Neural progenitor cell (in vitro differentiated cells): ENCODE measurements at regions not wholly inside any gene's neighbourhood (a gene's known extent, or its start where the extent isn't known, plus 50 kb on each side); places are given as distances from the start of the nearest gene placed in this dataset.
A peak's percentile ranks its signal among the peaks of the same experiment; 100 is the strongest.

ENCODE experiments used
- DNase-seq: peaks from one replicate; pipeline ENCODE4 v3.0.0-alpha.2; 2016; ENCODE audit warnings: low spot score
- H2AFZ ChIP-seq: fragments of 200-600 bp; sonication (generic); replicated peaks from 2 replicates; pipeline ENCODE4 v1.6.1; 2016; ENCODE audit warnings: antibody characterized with exemption
- H3F3A ChIP-seq: fragments of 200-600 bp; sonication (generic); 2 replicates; pipeline ENCODE4 v1.6.1; 2016; ENCODE audit warnings: antibody characterized with exemption, low read depth
- H3K27ac ChIP-seq: fragments of 200-600 bp; sonication (generic); 2 replicates; pipeline ENCODE4 v1.5.1; 2016; ENCODE audit warnings: mild to moderate bottlenecking
- H3K27me3 ChIP-seq: fragments of 200-600 bp; sonication (generic); 2 replicates; pipeline ENCODE4 v1.6.1; 2016; ENCODE audit warnings: mild to moderate bottlenecking, moderate library complexity
- H3K36me3 ChIP-seq: fragments of 200-600 bp; sonication (generic); 2 replicates; pipeline ENCODE4 v1.5.1; 2016
- H3K4me1 ChIP-seq: fragments of 200-600 bp; sonication (generic); 2 replicates; pipeline ENCODE4 v1.6.1; 2016; ENCODE audit warnings: mixed run types
- H3K4me2 ChIP-seq: fragments of 200-600 bp; sonication (generic); 2 replicates; pipeline ENCODE4 v1.6.1; 2016
- H3K4me3 ChIP-seq: fragments of 200-600 bp; sonication (generic); 2 replicates; pipeline ENCODE4 v1.5.1; 2016
- H3K79me2 ChIP-seq: fragments of 200-600 bp; sonication (generic); 2 replicates; pipeline ENCODE4 v1.6.1; 2016; ENCODE audit warnings: low read depth
- H3K9ac ChIP-seq: fragments of 200-600 bp; sonication (generic); 2 replicates; pipeline ENCODE4 v1.6.1; 2016
- H3K9me3 ChIP-seq: fragments of 200-600 bp; sonication (generic); 2 replicates; pipeline ENCODE4 v1.5.1; 2016; ENCODE audit warnings: low read depth
- H4K20me1 ChIP-seq: fragments of 200-600 bp; sonication (generic); 2 replicates; pipeline ENCODE4 v1.6.1; 2016; ENCODE audit warnings: low read depth
- H3K27ac Mint-ChIP-seq: 3 replicates; pipeline ENCODE4 v1.8.0; 2021; ENCODE audit warnings: mixed read lengths
- H3K27me3 Mint-ChIP-seq: 2 replicates; pipeline ENCODE4 v1.8.0; 2022; ENCODE audit warnings: low read depth, mild to moderate bottlenecking, inconsistent platforms, moderate library complexity, mixed read lengths; ENCODE audit not compliant: insufficient read depth
- H3K36me3 Mint-ChIP-seq: 3 replicates; pipeline ENCODE4 v1.8.0; 2021; ENCODE audit warnings: mixed read lengths
- H3K4me1 Mint-ChIP-seq: 3 replicates; pipeline ENCODE4 v1.8.0; 2021; ENCODE audit warnings: mixed read lengths
- H3K4me3 Mint-ChIP-seq: 3 replicates; pipeline ENCODE4 v1.8.0; 2021; ENCODE audit warnings: mild to moderate bottlenecking, moderate library complexity, mixed read lengths
- H3K9me3 Mint-ChIP-seq: 3 replicates; pipeline ENCODE4 v1.8.0; 2020; ENCODE audit warnings: mixed read lengths
- EZH2 ChIP-seq: fragments of 200-600 bp; sonication (generic); IDR thresholded peaks from 2 replicates; pipeline ENCODE4 v1.6.1; 2017; ENCODE audit warnings: antibody characterized with exemption, mild to moderate bottlenecking, moderate library complexity
- EZH2phosphoT487 ChIP-seq: fragments of 200-600 bp; sonication (generic); IDR thresholded peaks from 2 replicates; pipeline ENCODE4 v1.6.1; 2017; ENCODE audit warnings: antibody characterized with exemption
- TF ChIP-seq, protein P1 (sequence below): fragments of 200-600 bp; sonication (generic); IDR thresholded peaks from 2 replicates; pipeline ENCODE4 v1.5.1; 2017; ENCODE audit warnings: antibody characterized with exemption, mild to moderate bottlenecking

DNA sequence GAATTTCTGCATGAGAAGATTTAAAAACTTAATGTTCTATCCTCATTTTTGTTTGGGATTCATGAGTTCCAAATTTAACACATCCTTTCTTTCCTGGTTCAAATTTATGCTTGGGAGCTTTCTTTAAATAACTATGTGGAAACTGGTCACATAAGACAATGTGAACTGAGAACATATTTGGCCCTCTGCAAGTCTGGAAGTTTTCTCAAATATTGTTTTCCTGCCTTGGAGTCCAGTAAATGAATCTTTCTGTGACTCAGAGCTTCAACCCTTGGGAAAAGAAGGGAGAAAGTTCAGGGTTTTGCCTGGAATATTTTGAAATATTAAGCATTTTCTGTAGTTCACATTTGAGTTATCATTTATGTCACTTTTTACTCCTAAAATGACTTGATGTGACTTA is 559.0 kb upstream of the NRP1 start:
- H3K27ac ChIP-seq: no peak overlapping the region
- DNase-seq: no peak
- no peak overlapping the region for H3K27ac Mint-ChIP-seq
- H3K4me1 Mint-ChIP-seq: peaks cover 13% of the 10 kb centered on the region
- H3K4me1 ChIP-seq: no peaks in the 10 kb centered on the region
- H3K4me3 Mint-ChIP-seq: no peak overlapping the region
- no peak overlapping the region for H2AFZ ChIP-seq
- H3K9me3 ChIP-seq: no peaks in the 10 kb centered on the region
- H3K79me2 ChIP-seq: no peaks in the 10 kb centered on the region
- TF ChIP-seq, protein P1, sequence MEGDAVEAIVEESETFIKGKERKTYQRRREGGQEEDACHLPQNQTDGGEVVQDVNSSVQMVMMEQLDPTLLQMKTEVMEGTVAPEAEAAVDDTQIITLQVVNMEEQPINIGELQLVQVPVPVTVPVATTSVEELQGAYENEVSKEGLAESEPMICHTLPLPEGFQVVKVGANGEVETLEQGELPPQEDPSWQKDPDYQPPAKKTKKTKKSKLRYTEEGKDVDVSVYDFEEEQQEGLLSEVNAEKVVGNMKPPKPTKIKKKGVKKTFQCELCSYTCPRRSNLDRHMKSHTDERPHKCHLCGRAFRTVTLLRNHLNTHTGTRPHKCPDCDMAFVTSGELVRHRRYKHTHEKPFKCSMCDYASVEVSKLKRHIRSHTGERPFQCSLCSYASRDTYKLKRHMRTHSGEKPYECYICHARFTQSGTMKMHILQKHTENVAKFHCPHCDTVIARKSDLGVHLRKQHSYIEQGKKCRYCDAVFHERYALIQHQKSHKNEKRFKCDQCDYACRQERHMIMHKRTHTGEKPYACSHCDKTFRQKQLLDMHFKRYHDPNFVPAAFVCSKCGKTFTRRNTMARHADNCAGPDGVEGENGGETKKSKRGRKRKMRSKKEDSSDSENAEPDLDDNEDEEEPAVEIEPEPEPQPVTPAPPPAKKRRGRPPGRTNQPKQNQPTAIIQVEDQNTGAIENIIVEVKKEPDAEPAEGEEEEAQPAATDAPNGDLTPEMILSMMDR: no peak
- TF ChIP-seq EZH2phosphoT487: no peak
- TF ChIP-seq EZH2: no peak
- H3K36me3 ChIP-seq: no peaks in the 10 kb centered on the region
- no peaks in the 10 kb centered on the region for H3F3A ChIP-seq
- H3K27me3 Mint-ChIP-seq: peaks cover 6% of the 10 kb centered on the region
- H3K9me3 Mint-ChIP-seq: peaks cover 14% of the 10 kb centered on the region
- H3K27me3 ChIP-seq: no peaks in the 10 kb centered on the region
- H3K36me3 Mint-ChIP-seq: no peaks in the 10 kb centered on the region
- H4K20me1 ChIP-seq: no peaks in the 10 kb centered on the region
- H3K4me3 ChIP-seq: no peak overlapping the region
- H3K9ac ChIP-seq: no peak overlapping the region
- H3K4me2 ChIP-seq: no peak overlapping the region

DNA sequence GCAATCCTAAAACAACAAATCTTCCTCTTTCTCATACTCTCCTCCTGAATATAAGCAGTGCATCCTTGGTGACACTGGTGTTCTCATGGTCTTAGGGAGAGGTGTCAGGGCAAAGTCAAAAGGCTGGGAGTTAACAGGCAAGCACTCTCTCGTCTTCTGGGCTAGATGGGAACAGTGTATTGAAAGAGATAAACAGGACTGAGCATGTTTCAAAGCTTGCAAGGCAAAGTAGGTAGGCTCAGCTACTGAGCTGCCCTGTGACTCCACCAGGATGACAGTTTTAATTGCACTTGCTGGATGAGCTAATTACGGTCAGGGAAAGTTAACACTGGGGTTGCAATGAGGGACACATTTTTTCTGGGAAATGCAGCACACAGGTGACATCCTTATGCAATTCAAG is 554.9 kb upstream of the NRP1 start:
- Histone ChIP-seq H4K20me1 (no peaks in the 10 kb centered on the region), H3F3A (no peaks in the 10 kb centered on the region), H3K36me3 (no peaks in the 10 kb centered on the region), H3K9ac (no peak overlapping the region), H3K4me1 (no peaks in the 10 kb centered on the region), H3K4me2 (no peak overlapping the region), H3K79me2 (no peaks in the 10 kb centered on the region), H3K27ac (no peak overlapping the region), H2AFZ (no peak overlapping the region), H3K27me3 (no peaks in the 10 kb centered on the region), H3K4me3 (no peak overlapping the region), H3K9me3 (no peaks in the 10 kb centered on the region)
- peaks cover 15% of the 10 kb centered on the region for H3K9me3 Mint-ChIP-seq
- TF ChIP-seq EZH2phosphoT487: no peak
- TF ChIP-seq, protein P1: no peak
- TF ChIP-seq EZH2: no peak
- H3K27ac Mint-ChIP-seq: peak overlapping the region; percentile 7
- H3K36me3 Mint-ChIP-seq: no peaks in the 10 kb centered on the region
- H3K4me1 Mint-ChIP-seq: peaks cover 8% of the 10 kb centered on the region
- no peaks in the 10 kb centered on the region for H3K27me3 Mint-ChIP-seq
- DNase-seq: no peak
- H3K4me3 Mint-ChIP-seq: no peak overlapping the region

DNA sequence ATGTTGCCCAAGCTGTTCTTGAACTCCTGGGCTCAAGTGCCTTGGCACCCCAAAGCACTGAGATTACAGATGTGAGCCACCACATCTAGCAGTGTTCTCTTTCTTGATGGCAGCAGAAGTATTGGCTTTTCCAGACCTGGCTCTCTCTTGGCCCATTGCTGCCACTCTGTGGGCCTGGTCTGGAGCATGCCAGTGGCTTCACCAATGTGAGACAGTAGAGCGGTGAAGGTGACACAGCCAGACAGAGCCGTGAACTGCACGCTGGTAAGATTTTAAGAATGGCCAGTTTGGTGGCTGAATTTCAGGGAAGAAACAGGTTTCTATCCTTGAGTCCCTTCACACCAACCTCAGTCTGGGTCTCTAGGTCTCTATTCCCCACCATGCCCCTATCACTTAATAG is 552.7 kb upstream of the NRP1 start:
- H3K36me3 ChIP-seq: no peaks in the 10 kb centered on the region
- H3K9me3 ChIP-seq: no peaks in the 10 kb centered on the region
- no peak overlapping the region for H3K4me2 ChIP-seq
- Mint-ChIP-seq H3K4me1 (peaks cover 8% of the 10 kb centered on the region), H3K27ac (no peak overlapping the region), H3K36me3 (no peaks in the 10 kb centered on the region), H3K27me3 (no peaks in the 10 kb centered on the region), H3K9me3 (peaks cover 13% of the 10 kb centered on the region), H3K4me3 (no peak overlapping the region)
- TF ChIP-seq, protein P1: no peak
- TF ChIP-seq EZH2: no peak
- no peak for TF ChIP-seq EZH2phosphoT487
- no peaks in the 10 kb centered on the region for H3K27me3 ChIP-seq
- H3K4me1 ChIP-seq: no peaks in the 10 kb centered on the region
- H2AFZ ChIP-seq: no peak overlapping the region
- no peaks in the 10 kb centered on the region for H4K20me1 ChIP-seq
- H3K9ac ChIP-seq: no peak overlapping the region
- no peak overlapping the region for H3K4me3 ChIP-seq
- DNase-seq: no peak
- H3K79me2 ChIP-seq: no peaks in the 10 kb centered on the region
- H3K27ac ChIP-seq: no peak overlapping the region
- H3F3A ChIP-seq: no peaks in the 10 kb centered on the region
